Gastroesophageal sphincter (tissue), 4 donors: ENCODE measurements at regions not wholly inside any gene's neighbourhood (a gene's known extent, or its start where the extent isn't known, plus 50 kb on each side); places are given as distances from the start of the nearest gene placed in this dataset.

Experiments
- ATAC-seq: fragments of 150-250 bp; one replicate; pipeline ENCODE4 v1.9.1; 2016; ENCODE audit warnings: mild to moderate bottlenecking, moderate library complexity
- H3K27ac ChIP-seq, 4 donors: fragments of 200-600 bp; sonication (generic) in 3 of 4; 1 replicate in 3 of 4; 2 replicates in 1 of 4; pipeline ENCODE4 v1.5.1; 2016 to 2019
- H3K27me3 ChIP-seq: fragments of 200-600 bp; sonication (generic); one replicate; pipeline ENCODE4 v1.5.1; 2019
- H3K36me3 ChIP-seq, 2 donors: fragments of 200-600 bp; sonication (generic); one replicate each; pipeline ENCODE4 v1.5.1; 2019; ENCODE audit warnings: control low read depth in 1 of 2
- H3K4me1 ChIP-seq, 3 donors: fragments of 200-600 bp; sonication (generic); 1 replicate in 2 of 3; 2 replicates in 1 of 3; pipeline ENCODE4 v1.5.1; 2016 to 2019; ENCODE audit warnings: control low read depth in 2 of 3
- H3K4me3 ChIP-seq, 2 donors: fragments of 200-600 bp; sonication (generic); one replicate each; pipeline ENCODE4 v1.5.1; 2019; ENCODE audit warnings: mild to moderate bottlenecking in 1 of 2, moderate library complexity in 1 of 2
- H3K9me3 ChIP-seq, 3 donors: fragments of 200-600 bp; sonication (generic); one replicate each; pipeline ENCODE4 v1.5.1; 2017 to 2019; ENCODE audit warnings: control low read depth in 2 of 3
- CTCF ChIP-seq, 4 experiments: fragments of 200-600 bp in 2 of 4; fragments of 450-650 bp in 2 of 4; sonication (generic) in 1 of 4; IDR thresholded peaks; one replicate each; pipeline ENCODE4 v1.5.1; 2017 to 2019; ENCODE audit warnings: antibody characterized with exemption in 4 of 4, mild to moderate bottlenecking in 2 of 4, moderate library complexity in 2 of 4
- EP300 ChIP-seq: sonication (generic); formaldehyde crosslinking; IDR thresholded peaks from one replicate; pipeline ENCODE4 v1.6.1; 2017; ENCODE audit warnings: antibody characterized with exemption, mild to moderate bottlenecking
- POLR2A ChIP-seq, 2 donors: fragments of 450-650 bp; IDR thresholded peaks; one replicate each; pipeline ENCODE4 v1.6.1; 2017; ENCODE audit warnings: antibody characterized with exemption in 2 of 2, mild to moderate bottlenecking in 2 of 2, moderate library complexity in 1 of 2
- POLR2AphosphoS5 ChIP-seq: sonication (generic); formaldehyde crosslinking; IDR thresholded peaks from one replicate; pipeline ENCODE4 v1.6.1; 2017; ENCODE audit warnings: antibody characterized with exemption
- WGBS, 2 donors: methylation state at CpG; one replicate each; pipeline ENCODE4 v1.1.5; 2018; ENCODE audit warnings: low coverage in 1 of 2; 5-methylcytosine and 5-hydroxymethylcytosine counted together

GRCh38 chr20:6959900-6960312 lies 192.4 kb downstream of the BMP2 start:
- no peak for TF ChIP-seq CTCF (IDR thresholded peaks at IDR 0.05)
- TF ChIP-seq POLR2A (IDR thresholded peaks at IDR 0.05) = no peak
- no peak for TF ChIP-seq EP300
- no peak for TF ChIP-seq POLR2AphosphoS5
- Histone ChIP-seq H3K36me3 (no peaks in the 10 kb centered on the region), H3K27me3 (no peaks in the 10 kb centered on the region), H3K9me3 (no peaks in the 10 kb centered on the region), H3K4me1 (no peaks in the 10 kb centered on the region), H3K27ac (no peak overlapping the region), H3K4me3 (no peak overlapping the region)
- no peak for ATAC-seq
- 26 to 41% methylated on average over 3 of the region's 3 CpGs for WGBS, 2 donors

- H3K27ac ChIP-seq = no peak overlapping the region
- no peak for ATAC-seq
- H3K36me3 ChIP-seq = no peaks in the 10 kb centered on the region
- 33 to 63% methylated on average over 1 of the region's 1 CpG for WGBS, 2 donors
- H3K4me3 ChIP-seq = no peak overlapping the region
- no peaks in the 10 kb centered on the region for H3K9me3 ChIP-seq
- TF ChIP-seq POLR2A (IDR thresholded peaks at IDR 0.05) (no peak), EP300 (no peak), POLR2AphosphoS5 (no peak), CTCF (IDR thresholded peaks at IDR 0.05) (no peak)
- H3K4me1 ChIP-seq = no peaks in the 10 kb centered on the region
- H3K27me3 ChIP-seq = no peaks in the 10 kb centered on the region
These were observed 199.2 kb downstream of the BMP2 start for GRCh38 chr20:6966721-6967120.

- Histone ChIP-seq H3K4me3 (no peak overlapping the region), H3K9me3 (no peaks in the 10 kb centered on the region), H3K27me3 (no peaks in the 10 kb centered on the region), H3K36me3 (no peaks in the 10 kb centered on the region), H3K4me1 (no peaks in the 10 kb centered on the region), H3K27ac (no peak overlapping the region)
- TF ChIP-seq POLR2AphosphoS5 (no peak), EP300 (no peak), POLR2A (IDR thresholded peaks at IDR 0.05) (no peak), CTCF (IDR thresholded peaks at IDR 0.05) (no peak)
- no peak for ATAC-seq
- WGBS, 2 donors = 67 to 69% methylated on average over 1 of the region's 1 CpG
These were observed 207.4 kb downstream of the BMP2 start for GRCh38 chr20:6974838-6975237.

- Histone ChIP-seq H3K27me3 (no peaks in the 10 kb centered on the region), H3K27ac (no peak overlapping the region), H3K4me1 (no peaks in the 10 kb centered on the region), H3K4me3 (no peak overlapping the region), H3K36me3 (no peaks in the 10 kb centered on the region), H3K9me3 (no peaks in the 10 kb centered on the region)
- TF ChIP-seq CTCF (IDR thresholded peaks at IDR 0.05) (no peak), EP300 (no peak), POLR2A (IDR thresholded peaks at IDR 0.05) (no peak), POLR2AphosphoS5 (no peak)
- 7 to 18% methylated on average over 1 of the region's 1 CpG for WGBS, 2 donors
- no peak for ATAC-seq
These were observed 207.8 kb downstream of the BMP2 start for GRCh38 chr20:6975311-6975710.

GRCh38 chr20:6976106-6976900 lies 208.8 kb downstream of the BMP2 start:
- no peak for ATAC-seq
- 35 to 41% methylated on average over 3 of the region's 3 CpGs for WGBS, 2 donors
- no peak overlapping the region for H3K27ac ChIP-seq
- no peaks in the 10 kb centered on the region for H3K4me1 ChIP-seq
- TF ChIP-seq POLR2AphosphoS5 (no peak), POLR2A (IDR thresholded peaks at IDR 0.05) (no peak), EP300 (no peak), CTCF (IDR thresholded peaks at IDR 0.05) (no peak)
- H3K4me3 ChIP-seq = no peak overlapping the region
- H3K36me3 ChIP-seq = no peaks in the 10 kb centered on the region
- no peaks in the 10 kb centered on the region for H3K27me3 ChIP-seq
- H3K9me3 ChIP-seq = no peaks in the 10 kb centered on the region
